PC-3 (cell line): ENCODE measurements at regions not wholly inside any gene's neighbourhood (a gene's known extent, or its start where the extent isn't known, plus 50 kb on each side); places are given as distances from the start of the nearest gene placed in this dataset.

Source experiments
- ATAC-seq: fragments of 200-7000 bp; cut with Tn5 transposase; 2 replicates; pipeline ENCODE4 v1.9.1; 2020; ENCODE audit warnings: mild to moderate bottlenecking, moderate library complexity
- BruUV-seq: library from RNA; stranded (reverse); fragments of 400-500 nt; replicated peaks from 2 replicates; lab custom pipeline; 2021; lab: Mats Ljungman, UMichigan
- CTCF ChIA-PET: fragments of 300-600 bp; sonication (Branson Sonifier 250); formaldehyde crosslinking; loops from one replicate; lab custom pipeline; 2022; ENCODE audit warnings: antibody characterized with exemption; lab: Charles Lee
- POLR2A ChIA-PET: fragments of 300-600 bp; sonication (Branson Sonifier 250); formaldehyde crosslinking; loops from one replicate; lab custom pipeline; 2022; ENCODE audit warnings: antibody characterized with exemption; ENCODE audit not compliant: unreplicated experiment; lab: Charles Lee
- DNase-seq: peaks from one replicate; pipeline ENCODE4 v3.0.0-alpha.2; 2015
- H2AFZ ChIP-seq: fragments of 300-600 bp; sonication (generic); 2 replicates; pipeline ENCODE4 v1.6.0; 2016; ENCODE audit warnings: antibody characterized with exemption, low read length
- H3F3A ChIP-seq: fragments of 300-600 bp; sonication (generic); one replicate; pipeline ENCODE4 v1.6.0; 2017; ENCODE audit warnings: antibody characterized with exemption, low read length, control low read depth, mild to moderate bottlenecking; ENCODE audit not compliant: unreplicated experiment
- H3K27ac ChIP-seq: fragments of 300-600 bp; sonication (generic); 2 replicates; pipeline ENCODE4 v1.5.1; 2016; ENCODE audit warnings: mild to moderate bottlenecking, low read length
- H3K27me3 ChIP-seq: fragments of 300-600 bp; sonication (generic); 2 replicates; pipeline ENCODE4 v1.6.1; 2016; ENCODE audit warnings: low read length, mixed read lengths
- H3K36me3 ChIP-seq: fragments of 300-600 bp; sonication (generic); 2 replicates; pipeline ENCODE4 v1.6.1; 2016; ENCODE audit warnings: low read depth, mixed run types, low read length, mixed read lengths
- H3K4me1 ChIP-seq: fragments of 300-600 bp; sonication (generic); 2 replicates; pipeline ENCODE4 v1.5.1; 2016; ENCODE audit warnings: low read length; ENCODE audit not compliant: insufficient read depth
- H3K4me2 ChIP-seq: fragments of 300-600 bp; sonication (generic); 2 replicates; pipeline ENCODE4 v1.6.0; 2016; ENCODE audit warnings: low read length
- H3K4me3 ChIP-seq: fragments of 300-600 bp; sonication (generic); 2 replicates; pipeline ENCODE4 v1.5.1; 2016; ENCODE audit warnings: mild to moderate bottlenecking, low read length, mixed read lengths
- H3K79me2 ChIP-seq: fragments of 300-600 bp; sonication (generic); 2 replicates; pipeline ENCODE4 v1.6.1; 2017; ENCODE audit warnings: low read length, mixed read lengths
- H3K9ac ChIP-seq: fragments of 300-600 bp; sonication (generic); 2 replicates; pipeline ENCODE4 v1.6.0; 2016; ENCODE audit warnings: mild to moderate bottlenecking, low read length
- H3K9me2 ChIP-seq: fragments of 300-600 bp; sonication (generic); replicated peaks from 2 replicates; pipeline ENCODE4 v1.6.1; 2016; ENCODE audit warnings: mixed run types, low read length, mixed read lengths
- H3K9me3 ChIP-seq: fragments of 300-600 bp; sonication (generic); 2 replicates; pipeline ENCODE4 v1.6.1; 2016; ENCODE audit warnings: low read length, mixed read lengths
- H4K20me1 ChIP-seq: fragments of 300-600 bp; sonication (generic); 2 replicates; pipeline ENCODE4 v1.6.1; 2016; ENCODE audit warnings: low read length, mixed read lengths
- CTCF ChIP-seq: fragments of 300-600 bp; sonication (generic); conservative IDR thresholded peaks from 2 replicates; pipeline ENCODE4 v1.5.1; 2017; ENCODE audit warnings: antibody characterized with exemption, low read depth, mild to moderate bottlenecking, low read length
- EZH2 ChIP-seq: fragments of 300-600 bp; sonication (generic); IDR thresholded peaks from one replicate; pipeline ENCODE4 v1.6.1; 2017; ENCODE audit warnings: antibody characterized with exemption, mild to moderate bottlenecking, low read length; ENCODE audit not compliant: unreplicated experiment
- EZH2phosphoT487 ChIP-seq: fragments of 300-600 bp; sonication (generic); IDR thresholded peaks from 2 replicates; pipeline ENCODE4 v1.6.1; 2018; ENCODE audit warnings: mild to moderate bottlenecking, antibody characterized with exemption, low read length, borderline replicate concordance
- intact Hi-C: fragments of 100-400 bp; cut with micrococcal nuclease; formaldehyde crosslinking; loops from 2 replicates; pipeline ENCODE4 v1.9.0; 2023

GRCh38 chr13:33550885-33551284 lies 265.3 kb upstream of the STARD13 start:
- Histone ChIP-seq H3K9me3 (no peaks in the 10 kb centered on the region), H3F3A (no peaks in the 10 kb centered on the region), H3K36me3 (no peaks in the 10 kb centered on the region), H3K27ac (no peak overlapping the region), H4K20me1 (no peaks in the 10 kb centered on the region), H3K27me3 (no peaks in the 10 kb centered on the region), H3K4me1 (peaks cover 6% of the 10 kb centered on the region; the same call in 1 of the 2 replicates), H3K9me2 (no peaks in the 10 kb centered on the region), H3K9ac (no peak overlapping the region), H3K4me3 (no peak overlapping the region), H3K4me2 (no peak overlapping the region), H3K79me2 (no peaks in the 10 kb centered on the region), H2AFZ (no peak overlapping the region)
- no TSS peak for BruUV-seq
- intact Hi-C loops: no loop called here
- CTCF ChIA-PET: no interaction called here
- TF ChIP-seq CTCF: no peak
- TF ChIP-seq EZH2phosphoT487: no peak
- POLR2A ChIA-PET: no interaction called here
- ATAC-seq (no peak), DNase-seq (no peak)

- ATAC-seq (no peak), DNase-seq (peak; percentile 21)
- TF ChIP-seq CTCF (no peak), EZH2 (no peak), EZH2phosphoT487 (no peak)
- H3K9me2 ChIP-seq: no peaks in the 10 kb centered on the region
- no peaks in the 10 kb centered on the region for H3F3A ChIP-seq
- H3K27me3 ChIP-seq: no peaks in the 10 kb centered on the region
- no peak overlapping the region for H2AFZ ChIP-seq
- intact Hi-C loops: no loop called here
- H3K4me2 ChIP-seq: no peak overlapping the region
- no peak overlapping the region for H3K27ac ChIP-seq
- H3K4me1 ChIP-seq: no peaks in the 10 kb centered on the region
- H3K36me3 ChIP-seq: no peaks in the 10 kb centered on the region
- no peaks in the 10 kb centered on the region for H3K9me3 ChIP-seq
- BruUV-seq: no TSS peak
- ChIA-PET CTCF (no interaction called here), POLR2A (no interaction called here)
- no peak overlapping the region for H3K9ac ChIP-seq
- H3K4me3 ChIP-seq: no peak overlapping the region
- H4K20me1 ChIP-seq: no peaks in the 10 kb centered on the region
- no peaks in the 10 kb centered on the region for H3K79me2 ChIP-seq
Observed at GRCh38 chr13:33554919-33555791, 262.8 kb upstream of the RFC3 start.

- H3K4me1 ChIP-seq: no peaks in the 10 kb centered on the region
- no peaks in the 10 kb centered on the region for H3K9me2 ChIP-seq
- no peaks in the 10 kb centered on the region for H3F3A ChIP-seq
- no peak overlapping the region for H3K27ac ChIP-seq
- ChIA-PET CTCF (no interaction called here), POLR2A (no interaction called here)
- no peaks in the 10 kb centered on the region for H3K36me3 ChIP-seq
- ATAC-seq (no peak), DNase-seq (peak; percentile 25)
- H3K9ac ChIP-seq: no peak overlapping the region
- no peaks in the 10 kb centered on the region for H3K9me3 ChIP-seq
- 0 out of 2 replicates have a peak overlapping the region, but pooled peaks have one; percentile 9 for H2AFZ ChIP-seq
- H3K4me3 ChIP-seq: no peak overlapping the region
- H3K4me2 ChIP-seq: no peak overlapping the region
- BruUV-seq: no TSS peak
- H3K27me3 ChIP-seq: no peaks in the 10 kb centered on the region
- H4K20me1 ChIP-seq: no peaks in the 10 kb centered on the region
- intact Hi-C loops: no loop called here
- TF ChIP-seq CTCF (no peak), EZH2phosphoT487 (no peak), EZH2 (no peak)
- no peaks in the 10 kb centered on the region for H3K79me2 ChIP-seq
Observed at GRCh38 chr13:33556828-33557227, 261.1 kb upstream of the RFC3 start.
